Activated CD4-positive, alpha-beta T cell treated with anti-CD3 and anti-CD28 coated beads, Interleukin-2, Interleukin-4, amounts not matched to agents 100 ng/mL and 50 ng/mL, durations not matched to agents 16 hours and 8 hours (primary cell): ENCODE measurements at regions not wholly inside any gene's neighbourhood (a gene's known extent, or its start where the extent isn't known, plus 50 kb on each side); places are given as distances from the start of the nearest gene placed in this dataset.

Source experiments
- DNase-seq: peaks from one replicate; pipeline ENCODE4 v3.0.0-alpha.2; 2020; ENCODE audit warnings: low spot score

- DNase-seq: no peak
Measured at GRCh38 chr4:122555216-122555615, 65.7 kb downstream of the IL21 start.

DNA sequence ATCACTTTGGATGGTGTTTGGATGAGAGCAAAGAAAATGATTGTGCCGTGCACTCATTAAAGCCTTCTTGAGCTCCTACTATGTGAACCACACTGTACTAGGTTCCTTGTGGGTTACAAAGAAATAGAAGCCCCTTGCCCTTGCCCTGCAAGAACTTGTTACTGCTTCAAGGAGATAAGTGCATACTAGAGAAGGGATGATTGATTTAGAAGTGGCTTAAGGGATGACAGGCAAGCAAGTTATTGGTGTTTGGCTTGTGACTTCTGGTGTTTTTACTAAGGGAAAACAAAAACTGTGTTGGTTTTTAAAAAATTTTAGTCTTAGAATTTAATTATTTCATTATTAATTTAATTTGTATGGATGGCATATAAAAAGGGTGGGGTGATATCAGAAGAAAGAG, 67.4 kb downstream of the IL21 start:
- no peak for DNase-seq

- DNase-seq: no peak
Measured at GRCh38 chr4:122552898-122553297, 68.0 kb downstream of the IL21 start.

DNA sequence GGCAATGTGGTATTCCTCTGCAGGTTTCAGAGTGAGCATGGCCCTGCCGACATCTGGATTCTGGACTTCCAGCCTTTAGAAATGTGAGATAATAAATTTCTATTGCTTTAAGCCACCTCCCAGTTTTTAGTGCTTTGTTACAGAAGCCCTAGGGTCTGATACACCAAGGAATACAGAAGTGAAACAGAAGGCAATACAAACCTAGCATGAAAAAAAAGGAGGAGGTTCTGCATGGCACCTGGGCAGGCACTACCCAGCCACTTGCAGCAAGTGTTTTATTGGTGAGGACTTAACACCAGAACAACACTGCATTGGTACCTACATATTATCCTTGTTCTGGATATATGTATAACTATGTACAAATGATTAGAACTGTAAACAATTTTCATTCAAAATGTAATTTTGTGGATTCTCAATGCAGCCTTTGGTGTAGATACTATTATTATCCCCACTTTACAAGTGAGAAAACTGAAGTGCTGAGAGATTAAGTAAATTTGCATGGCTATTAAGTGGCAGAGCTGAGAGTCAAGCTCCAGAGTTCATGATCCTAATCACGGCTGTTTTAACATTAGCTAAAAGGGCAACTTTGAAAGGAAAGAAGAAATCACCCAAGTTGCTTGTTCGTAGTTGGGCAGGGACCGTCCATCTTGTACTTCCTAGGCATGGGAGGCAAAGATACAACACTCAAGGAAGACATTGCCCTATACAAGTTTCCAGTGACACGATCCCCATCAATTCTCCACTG, 71.8 kb downstream of the IL21 start:
- no peak for DNase-seq

GRCh38 chr4:122548452-122548851, 72.4 kb downstream of the IL21 start:
- peak; percentile 33 for DNase-seq

- peak; percentile 66 for DNase-seq
Measured at GRCh38 chr4:122542411-122543236, 78.2 kb downstream of the IL21 start.

DNA sequence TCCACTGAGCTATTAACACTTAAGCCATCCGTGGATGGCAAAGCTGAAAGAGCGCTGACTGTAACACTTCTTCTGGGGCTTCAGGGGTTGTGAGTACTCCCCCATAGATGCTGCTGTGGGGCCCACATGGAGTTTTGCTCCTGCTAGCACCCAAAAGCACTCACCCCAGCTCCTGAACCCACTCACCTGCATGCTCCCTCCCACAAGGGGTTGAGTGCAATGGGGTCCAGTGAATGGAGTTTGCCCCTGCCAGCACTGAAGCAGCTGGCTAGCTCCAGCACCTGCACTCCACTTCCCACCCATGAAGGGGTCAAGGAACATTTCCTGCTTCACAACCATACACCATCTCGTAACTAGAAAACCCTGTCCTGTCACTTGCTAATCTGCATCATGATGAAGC, 78.9 kb downstream of the IL21 start:
- no peak for DNase-seq

GRCh38 chr4:122540838-122541237, 80.0 kb downstream of the IL21 start:
- no peak for DNase-seq

GRCh38 chr4:122539861-122540465, 80.9 kb downstream of the IL21 start:
- peak; percentile 72 for DNase-seq

DNA sequence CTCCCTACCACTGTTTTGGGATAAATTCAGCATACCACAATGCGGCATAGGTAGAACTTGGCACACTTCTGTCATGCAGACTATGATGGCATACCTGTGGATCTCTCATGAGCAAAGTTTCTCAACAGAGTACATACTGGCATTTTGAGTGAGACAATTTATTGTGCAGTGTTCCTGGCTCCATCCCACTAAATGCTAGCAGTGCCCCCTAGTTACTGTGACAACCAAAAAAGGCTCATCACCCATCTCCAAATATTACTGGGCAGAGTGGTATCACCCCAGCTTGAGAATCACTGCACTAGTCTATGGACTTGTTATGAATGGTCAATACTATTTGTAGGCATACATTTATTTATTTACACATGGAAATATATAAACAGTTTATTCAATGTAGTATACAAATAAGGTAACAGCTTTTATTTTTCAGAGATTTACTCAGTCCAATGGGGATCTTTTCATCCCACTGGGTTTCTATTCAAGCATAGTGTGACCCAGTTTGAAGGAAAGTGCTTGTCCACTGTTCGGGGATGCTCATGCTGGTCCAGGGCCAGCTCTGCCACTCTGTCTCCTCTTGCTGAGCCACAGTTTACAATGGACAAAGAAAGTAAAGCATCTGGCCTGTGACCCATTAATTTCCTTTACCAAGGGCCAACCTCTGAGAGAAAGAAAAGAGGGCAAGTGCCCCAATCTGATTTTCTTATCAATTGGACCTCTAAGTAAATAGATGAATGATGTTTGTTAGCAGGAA, 81.0 kb upstream of the IL2 start:
- DNase-seq: no peak

DNA sequence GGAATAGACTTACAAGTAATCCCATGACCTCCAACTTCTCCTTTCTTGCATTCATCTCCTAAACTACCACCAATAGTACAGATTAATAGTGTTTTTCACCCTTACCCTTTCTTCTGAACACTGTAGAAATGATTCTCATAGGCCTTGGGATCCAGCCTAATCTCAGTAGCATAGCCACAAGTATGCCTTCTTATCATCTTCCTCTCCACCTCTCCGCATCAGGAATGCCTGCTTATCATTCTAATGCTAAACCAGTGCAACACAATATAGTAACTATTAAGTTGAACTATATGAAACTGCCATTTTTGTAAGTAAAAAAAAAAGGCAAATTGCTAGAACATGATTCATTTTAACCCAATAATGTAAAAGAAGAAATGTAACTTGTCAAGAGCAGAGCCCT, 79.5 kb upstream of the IL2 start:
- no peak for DNase-seq

DNA sequence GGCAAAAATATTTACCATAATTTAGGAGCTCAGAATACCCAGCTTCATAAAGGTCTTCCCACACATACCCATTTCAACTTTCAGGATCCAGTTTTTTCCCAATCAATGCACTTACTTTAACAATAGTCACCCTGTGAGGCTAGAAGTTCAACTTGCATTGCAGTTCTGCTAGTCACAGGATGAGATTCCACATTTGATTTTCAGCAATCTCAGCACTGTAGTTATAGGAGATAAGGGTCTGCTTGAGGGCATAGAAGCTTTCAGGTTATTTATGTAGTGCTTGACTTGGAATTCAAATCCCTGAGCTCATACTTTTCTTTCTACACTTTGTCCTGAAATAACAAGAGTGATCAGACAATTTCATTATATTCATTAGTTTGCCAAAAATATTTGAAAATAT, 78.3 kb upstream of the IL2 start:
- no peak for DNase-seq

- no peak for DNase-seq
Measured at GRCh38 chr4:122533841-122534240, 77.3 kb upstream of the IL2 start.

- no peak for DNase-seq
Measured at GRCh38 chr4:122532766-122533165, 76.2 kb upstream of the IL2 start.

- no peak for DNase-seq
Measured at GRCh38 chr4:122531514-122531913, 75.0 kb upstream of the IL2 start.

- DNase-seq: no peak
Measured at GRCh38 chr4:122531038-122531437, 74.5 kb upstream of the IL2 start.

- no peak for DNase-seq
Measured at GRCh38 chr4:122528879-122529278, 72.4 kb upstream of the IL2 start.

DNA sequence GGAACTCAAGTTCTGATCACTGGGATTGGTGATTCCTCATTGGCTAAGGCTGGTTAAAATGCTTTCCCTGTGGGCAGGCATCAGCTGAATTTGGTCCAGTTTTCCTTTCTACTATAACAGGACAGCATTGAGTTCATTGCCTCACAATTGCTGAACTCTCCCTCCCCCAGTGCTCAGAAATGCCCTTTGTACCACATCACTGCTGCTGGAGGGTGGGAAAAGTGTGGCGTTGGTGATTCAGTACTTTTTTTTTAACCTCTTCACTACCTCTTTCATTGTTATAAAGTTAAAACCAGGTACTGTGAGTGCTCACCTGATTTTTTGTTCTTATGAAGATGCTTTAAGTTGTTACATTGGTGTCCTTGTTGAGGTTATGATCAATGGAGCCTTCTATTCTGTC, 69.3 kb upstream of the IL2 start:
- no peak for DNase-seq

DNA sequence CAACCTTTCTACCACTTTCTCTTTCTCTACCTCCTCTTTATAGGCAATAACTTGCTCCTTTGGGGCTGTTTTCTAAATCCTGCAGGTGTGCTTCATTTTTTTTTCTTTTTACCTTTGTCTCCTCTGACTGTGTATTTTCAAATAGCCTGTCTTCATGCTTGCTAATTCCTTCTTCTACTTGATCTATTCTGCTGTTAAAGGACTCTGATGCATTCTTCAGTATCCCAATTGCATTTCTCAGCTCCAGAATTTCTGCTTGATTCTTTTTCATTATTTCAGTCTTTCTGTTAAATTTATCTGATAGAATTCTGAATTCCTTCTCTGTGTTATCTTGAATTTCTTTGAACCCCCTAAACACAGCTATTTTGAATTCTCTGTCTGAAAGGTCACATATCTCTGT, 67.7 kb upstream of the IL2 start:
- DNase-seq: no peak

- no peak for DNase-seq
Measured at GRCh38 chr4:122522944-122523343, 66.4 kb upstream of the IL2 start.

DNA sequence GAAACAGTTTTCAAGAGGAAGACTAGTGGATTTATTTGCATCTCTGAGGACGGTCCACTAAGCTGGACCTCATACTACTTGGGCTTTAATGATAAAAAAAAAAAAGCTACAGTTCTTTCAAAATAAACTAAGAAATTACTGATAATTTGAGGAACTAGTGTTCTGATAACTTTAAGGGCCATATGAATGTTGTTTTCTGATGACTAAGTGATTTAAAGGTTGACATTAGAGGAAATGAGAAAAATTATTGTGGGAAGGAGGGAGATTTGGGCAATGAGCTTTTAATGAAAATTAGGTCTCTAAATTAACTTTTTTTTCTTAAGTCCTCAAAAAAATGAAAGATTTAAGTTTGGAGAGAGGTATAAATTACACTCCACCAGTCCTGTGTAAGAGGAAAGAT, 60.8 kb upstream of the IL2 start:
- no peak for DNase-seq

- DNase-seq: no peak
Measured at GRCh38 chr4:122516376-122516775, 59.9 kb upstream of the IL2 start.
